GM23338 (cell line): ENCODE measurements at regions not wholly inside any gene's neighbourhood (a gene's known extent, or its start where the extent isn't known, plus 50 kb on each side); places are given as distances from the start of the nearest gene placed in this dataset.

ENCODE experiments used
- ATAC-seq: fragments of 200-7000 bp; cut with Tn5 transposase; 3 replicates; pipeline ENCODE4 v1.9.1; 2020
- DNase-seq: peaks from one replicate; pipeline ENCODE4 v3.0.0-alpha.2; 2015; ENCODE audit warnings: low spot score
- H2AFZ ChIP-seq: fragments of 200-600 bp; sonication (generic); 2 replicates; pipeline ENCODE4 v1.8.0; 2016; ENCODE audit warnings: antibody characterized with exemption, mild to moderate bottlenecking, moderate library complexity
- H3F3A ChIP-seq: fragments of 200-600 bp; sonication (generic); replicated peaks from 2 replicates; pipeline ENCODE4 v1.8.0; 2017; ENCODE audit warnings: antibody characterized with exemption, mixed run types, low read depth
- H3K27ac ChIP-seq: fragments of 200-600 bp; sonication (generic); 2 replicates; pipeline ENCODE4 v1.6.1; 2016; ENCODE audit warnings: low read depth
- H3K27me3 ChIP-seq: fragments of 200-600 bp; sonication (generic); 2 replicates; pipeline ENCODE4 v1.8.0; 2016; ENCODE audit warnings: mild to moderate bottlenecking, mixed run types, moderate library complexity; ENCODE audit not compliant: insufficient read depth
- H3K36me3 ChIP-seq: fragments of 200-600 bp; sonication (generic); 2 replicates; pipeline ENCODE4 v1.8.0; 2016; ENCODE audit warnings: mild to moderate bottlenecking; ENCODE audit not compliant: insufficient read depth
- H3K4me1 ChIP-seq: fragments of 200-600 bp; sonication (generic); 2 replicates; pipeline ENCODE4 v1.8.0; 2016; ENCODE audit warnings: mild to moderate bottlenecking, moderate library complexity; ENCODE audit not compliant: insufficient read depth
- H3K4me2 ChIP-seq: fragments of 200-600 bp; sonication (generic); 2 replicates; pipeline ENCODE4 v1.7.1; 2017; ENCODE audit warnings: mixed run types
- H3K4me3 ChIP-seq: fragments of 200-600 bp; sonication (generic); 2 replicates; pipeline ENCODE4 v1.6.1; 2016; ENCODE audit warnings: mixed run types
- H3K79me2 ChIP-seq: fragments of 200-600 bp; sonication (generic); replicated peaks from 2 replicates; pipeline ENCODE4 v1.8.0; 2017; ENCODE audit warnings: mild to moderate bottlenecking; ENCODE audit not compliant: insufficient read depth
- H3K9me2 ChIP-seq: fragments of 200-600 bp; sonication (generic); 2 replicates; pipeline ENCODE4 v1.8.0; 2017; ENCODE audit not compliant: insufficient read depth
- H4K20me1 ChIP-seq: fragments of 200-600 bp; sonication (generic); replicated peaks from 2 replicates; pipeline ENCODE4 v1.8.0; 2017; ENCODE audit warnings: mild to moderate bottlenecking; ENCODE audit not compliant: insufficient read depth
- H3K27ac Mint-ChIP-seq: 2 replicates; pipeline ENCODE4 v1.8.0; 2020; ENCODE audit warnings: inconsistent platforms, mild to moderate bottlenecking, moderate library complexity, mixed read lengths
- H3K27me3 Mint-ChIP-seq: 3 replicates; pipeline ENCODE4 v1.8.0; 2022; ENCODE audit warnings: low read depth, mild to moderate bottlenecking, moderate library complexity, mixed read lengths, inconsistent platforms; ENCODE audit not compliant: insufficient read depth, poor library complexity
- H3K36me3 Mint-ChIP-seq: 3 replicates; pipeline ENCODE4 v1.8.0; 2021; ENCODE audit warnings: low read depth, mild to moderate bottlenecking, inconsistent platforms, moderate library complexity, mixed read lengths
- H3K4me1 Mint-ChIP-seq: 3 replicates; pipeline ENCODE4 v1.8.0; 2020; ENCODE audit warnings: mild to moderate bottlenecking, inconsistent platforms, mixed read lengths
- H3K4me3 Mint-ChIP-seq: 3 replicates; pipeline ENCODE4 v1.8.0; 2021; ENCODE audit warnings: moderate library complexity, mild to moderate bottlenecking, inconsistent platforms, mixed read lengths
- H3K9me3 Mint-ChIP-seq: 3 replicates; pipeline ENCODE4 v1.8.0; 2020; ENCODE audit warnings: moderate library complexity, mild to moderate bottlenecking, inconsistent platforms, mixed read lengths
- CREB1 ChIP-seq: fragments of 250-450 bp; sonication (Bioruptor Pico); IDR thresholded peaks from 2 replicates; pipeline ENCODE4 v1.5.0; 2020; ENCODE audit warnings: low read depth, mild to moderate bottlenecking, moderate library complexity
- CTCF ChIP-seq, 2 experiments: fragments of 200-600 bp in 1 of 2; sonication (generic) in 1 of 2; conservative IDR thresholded peaks; 2 replicates each; pipeline versions ENCODE4 v1.5.1 to v1.6.1; 2016 to 2017; ENCODE audit warnings: antibody characterized with exemption in 2 of 2, low read depth in 2 of 2, mild to moderate bottlenecking in 2 of 2, moderate library complexity in 1 of 2
- EZH2 ChIP-seq: fragments of 200-600 bp; sonication (generic); IDR thresholded peaks from one replicate; pipeline ENCODE4 v1.8.0; 2017; ENCODE audit warnings: antibody characterized with exemption, mild to moderate bottlenecking, low read depth; ENCODE audit not compliant: unreplicated experiment
- EZH2phosphoT487 ChIP-seq: fragments of 200-600 bp; sonication (generic); IDR thresholded peaks from one replicate; pipeline ENCODE4 v1.8.1; 2018; ENCODE audit warnings: antibody characterized with exemption; ENCODE audit not compliant: unreplicated experiment
- NANOG ChIP-seq: IDR thresholded peaks from 2 replicates; pipeline ENCODE4 v1.6.1; 2016; ENCODE audit warnings: antibody characterized with exemption, borderline replicate concordance
- POLR2AphosphoS5 ChIP-seq: IDR thresholded peaks from 2 replicates; pipeline ENCODE4 v1.6.1; 2016; ENCODE audit warnings: antibody characterized with exemption, low read depth
- STAT1 ChIP-seq: IDR thresholded peaks from one replicate; pipeline ENCODE4 v1.6.1; 2016; ENCODE audit warnings: antibody characterized with exemption; ENCODE audit not compliant: unreplicated experiment
- ZNF114 ChIP-seq: fragments of 250-450 bp; sonication (Bioruptor Pico); IDR thresholded peaks from 2 replicates; pipeline ENCODE4 v1.5.0; 2020; ENCODE audit warnings: mild to moderate bottlenecking, moderate library complexity
- ZNF331 ChIP-seq: fragments of 250-450 bp; sonication (Bioruptor Pico); IDR thresholded peaks from 2 replicates; pipeline ENCODE4 v1.5.0; 2020; ENCODE audit warnings: low read depth, mild to moderate bottlenecking, moderate library complexity
- TF ChIP-seq, protein P1 (sequence below): IDR thresholded peaks from one replicate; pipeline ENCODE4 v1.6.1; 2018; ENCODE audit warnings: antibody characterized with exemption; ENCODE audit not compliant: unreplicated experiment
- TF ChIP-seq, protein P2 (sequence below): fragments of 250-450 bp; sonication (Bioruptor Pico); IDR thresholded peaks from 2 replicates; pipeline ENCODE4 v1.5.0; 2020; ENCODE audit warnings: mild to moderate bottlenecking, moderate library complexity

DNA sequence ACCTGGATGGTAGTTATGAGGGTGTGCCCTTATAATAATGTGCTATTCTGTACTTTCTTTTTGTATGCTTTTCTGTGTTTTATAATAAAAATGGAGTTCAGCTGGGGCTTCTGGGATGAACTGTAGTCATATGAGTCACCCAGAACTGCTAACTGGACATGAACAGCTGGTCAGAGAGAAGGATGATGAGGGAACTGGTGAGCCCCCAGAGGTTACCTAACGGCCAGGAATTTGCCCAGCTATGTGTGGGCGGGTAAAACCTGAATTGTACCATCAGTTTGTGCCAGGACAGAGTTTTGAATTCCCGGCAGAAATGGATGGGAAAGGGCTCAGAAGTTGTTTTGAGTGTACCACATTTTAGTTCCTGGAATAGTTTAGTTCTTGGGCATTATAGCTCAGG, 138.0 kb upstream of the USP9X start:
- no peak overlapping the region for H3K4me2 ChIP-seq
- no peak overlapping the region for H2AFZ ChIP-seq
- H3K36me3 ChIP-seq: no peaks in the 10 kb centered on the region
- H3K4me1 ChIP-seq: 0 out of 2 replicates have a peak, but pooled peaks cover 8% of the 10 kb centered on the region
- H4K20me1 ChIP-seq: no peaks in the 10 kb centered on the region
- H3K9me2 ChIP-seq: no peaks in the 10 kb centered on the region
- H3K27me3 ChIP-seq: no peaks in the 10 kb centered on the region
- ATAC-seq (no peak), DNase-seq (no peak)
- H3K9me3 Mint-ChIP-seq: peaks cover 6% of the 10 kb centered on the region
- 0 out of 2 replicates have a peak, but pooled peaks cover 2% of the 10 kb centered on the region for H3F3A ChIP-seq
- no peak overlapping the region for H3K4me3 Mint-ChIP-seq
- H3K27ac Mint-ChIP-seq: no peak overlapping the region
- peaks cover 17% of the 10 kb centered on the region for H3K36me3 Mint-ChIP-seq
- no peaks in the 10 kb centered on the region for H3K79me2 ChIP-seq
- H3K27ac ChIP-seq: no peak overlapping the region
- H3K4me3 ChIP-seq: no peak overlapping the region
- peaks cover 34% of the 10 kb centered on the region for H3K4me1 Mint-ChIP-seq
- TF ChIP-seq CREB1 (CRISPR knock-in tag) (no peak), EZH2 (no peak), STAT1 (no peak), POLR2AphosphoS5 (no peak), ZNF331 (CRISPR knock-in tag) (no peak), CTCF (conservative IDR thresholded peaks at IDR 0.05; ENCODE audit: low read depth in 2 of 2) (no peak), ZNF114 (CRISPR knock-in tag) (no peak), EZH2phosphoT487 (no peak)
- TF ChIP-seq, protein P1, sequence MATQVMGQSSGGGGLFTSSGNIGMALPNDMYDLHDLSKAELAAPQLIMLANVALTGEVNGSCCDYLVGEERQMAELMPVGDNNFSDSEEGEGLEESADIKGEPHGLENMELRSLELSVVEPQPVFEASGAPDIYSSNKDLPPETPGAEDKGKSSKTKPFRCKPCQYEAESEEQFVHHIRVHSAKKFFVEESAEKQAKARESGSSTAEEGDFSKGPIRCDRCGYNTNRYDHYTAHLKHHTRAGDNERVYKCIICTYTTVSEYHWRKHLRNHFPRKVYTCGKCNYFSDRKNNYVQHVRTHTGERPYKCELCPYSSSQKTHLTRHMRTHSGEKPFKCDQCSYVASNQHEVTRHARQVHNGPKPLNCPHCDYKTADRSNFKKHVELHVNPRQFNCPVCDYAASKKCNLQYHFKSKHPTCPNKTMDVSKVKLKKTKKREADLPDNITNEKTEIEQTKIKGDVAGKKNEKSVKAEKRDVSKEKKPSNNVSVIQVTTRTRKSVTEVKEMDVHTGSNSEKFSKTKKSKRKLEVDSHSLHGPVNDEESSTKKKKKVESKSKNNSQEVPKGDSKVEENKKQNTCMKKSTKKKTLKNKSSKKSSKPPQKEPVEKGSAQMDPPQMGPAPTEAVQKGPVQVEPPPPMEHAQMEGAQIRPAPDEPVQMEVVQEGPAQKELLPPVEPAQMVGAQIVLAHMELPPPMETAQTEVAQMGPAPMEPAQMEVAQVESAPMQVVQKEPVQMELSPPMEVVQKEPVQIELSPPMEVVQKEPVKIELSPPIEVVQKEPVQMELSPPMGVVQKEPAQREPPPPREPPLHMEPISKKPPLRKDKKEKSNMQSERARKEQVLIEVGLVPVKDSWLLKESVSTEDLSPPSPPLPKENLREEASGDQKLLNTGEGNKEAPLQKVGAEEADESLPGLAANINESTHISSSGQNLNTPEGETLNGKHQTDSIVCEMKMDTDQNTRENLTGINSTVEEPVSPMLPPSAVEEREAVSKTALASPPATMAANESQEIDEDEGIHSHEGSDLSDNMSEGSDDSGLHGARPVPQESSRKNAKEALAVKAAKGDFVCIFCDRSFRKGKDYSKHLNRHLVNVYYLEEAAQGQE: no peak
- peaks cover 2% of the 10 kb centered on the region for H3K27me3 Mint-ChIP-seq

DNA sequence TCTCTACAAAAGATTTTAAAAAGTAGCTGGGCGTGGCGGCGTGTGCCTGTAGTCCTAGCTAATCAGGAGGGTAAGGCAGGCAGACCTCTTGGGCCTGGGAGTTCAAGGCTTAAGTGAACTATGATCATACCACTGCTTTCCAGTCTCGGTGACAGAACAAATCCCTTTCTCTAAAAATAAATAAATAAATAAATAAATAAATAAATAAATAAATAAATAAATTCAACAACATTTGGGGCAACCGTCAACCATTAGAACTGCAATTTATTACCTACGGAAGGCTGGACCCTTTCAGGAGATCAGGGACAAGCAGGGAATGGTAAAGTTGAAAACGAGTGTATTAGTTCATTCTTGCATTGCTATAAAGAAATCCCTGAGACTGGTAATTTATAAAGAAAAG, 136.2 kb upstream of the USP9X start:
- H3K4me1 ChIP-seq: 0 out of 2 replicates have a peak, but pooled peaks cover 8% of the 10 kb centered on the region
- peaks cover 2% of the 10 kb centered on the region for H3K27me3 Mint-ChIP-seq
- no peaks in the 10 kb centered on the region for H3K36me3 ChIP-seq
- 0 out of 2 replicates have a peak, but pooled peaks cover 2% of the 10 kb centered on the region for H3F3A ChIP-seq
- H2AFZ ChIP-seq: no peak overlapping the region
- H3K27me3 ChIP-seq: no peaks in the 10 kb centered on the region
- no peaks in the 10 kb centered on the region for H3K79me2 ChIP-seq
- DNase-seq: no peak
- H4K20me1 ChIP-seq: no peaks in the 10 kb centered on the region
- peaks cover 17% of the 10 kb centered on the region for H3K36me3 Mint-ChIP-seq
- H3K4me2 ChIP-seq: no peak overlapping the region
- H3K9me2 ChIP-seq: no peaks in the 10 kb centered on the region
- no peak overlapping the region for H3K27ac ChIP-seq
- H3K4me3 ChIP-seq: no peak overlapping the region
- no peak overlapping the region for H3K27ac Mint-ChIP-seq
- H3K9me3 Mint-ChIP-seq: peaks cover 6% of the 10 kb centered on the region
- no peak overlapping the region for H3K4me3 Mint-ChIP-seq
- peaks cover 34% of the 10 kb centered on the region for H3K4me1 Mint-ChIP-seq
- ATAC-seq: no peak
- TF ChIP-seq NANOG (no peak), STAT1 (no peak), POLR2AphosphoS5 (no peak), ZNF114 (CRISPR knock-in tag) (no peak), EZH2 (no peak)
- TF ChIP-seq, protein P2, sequence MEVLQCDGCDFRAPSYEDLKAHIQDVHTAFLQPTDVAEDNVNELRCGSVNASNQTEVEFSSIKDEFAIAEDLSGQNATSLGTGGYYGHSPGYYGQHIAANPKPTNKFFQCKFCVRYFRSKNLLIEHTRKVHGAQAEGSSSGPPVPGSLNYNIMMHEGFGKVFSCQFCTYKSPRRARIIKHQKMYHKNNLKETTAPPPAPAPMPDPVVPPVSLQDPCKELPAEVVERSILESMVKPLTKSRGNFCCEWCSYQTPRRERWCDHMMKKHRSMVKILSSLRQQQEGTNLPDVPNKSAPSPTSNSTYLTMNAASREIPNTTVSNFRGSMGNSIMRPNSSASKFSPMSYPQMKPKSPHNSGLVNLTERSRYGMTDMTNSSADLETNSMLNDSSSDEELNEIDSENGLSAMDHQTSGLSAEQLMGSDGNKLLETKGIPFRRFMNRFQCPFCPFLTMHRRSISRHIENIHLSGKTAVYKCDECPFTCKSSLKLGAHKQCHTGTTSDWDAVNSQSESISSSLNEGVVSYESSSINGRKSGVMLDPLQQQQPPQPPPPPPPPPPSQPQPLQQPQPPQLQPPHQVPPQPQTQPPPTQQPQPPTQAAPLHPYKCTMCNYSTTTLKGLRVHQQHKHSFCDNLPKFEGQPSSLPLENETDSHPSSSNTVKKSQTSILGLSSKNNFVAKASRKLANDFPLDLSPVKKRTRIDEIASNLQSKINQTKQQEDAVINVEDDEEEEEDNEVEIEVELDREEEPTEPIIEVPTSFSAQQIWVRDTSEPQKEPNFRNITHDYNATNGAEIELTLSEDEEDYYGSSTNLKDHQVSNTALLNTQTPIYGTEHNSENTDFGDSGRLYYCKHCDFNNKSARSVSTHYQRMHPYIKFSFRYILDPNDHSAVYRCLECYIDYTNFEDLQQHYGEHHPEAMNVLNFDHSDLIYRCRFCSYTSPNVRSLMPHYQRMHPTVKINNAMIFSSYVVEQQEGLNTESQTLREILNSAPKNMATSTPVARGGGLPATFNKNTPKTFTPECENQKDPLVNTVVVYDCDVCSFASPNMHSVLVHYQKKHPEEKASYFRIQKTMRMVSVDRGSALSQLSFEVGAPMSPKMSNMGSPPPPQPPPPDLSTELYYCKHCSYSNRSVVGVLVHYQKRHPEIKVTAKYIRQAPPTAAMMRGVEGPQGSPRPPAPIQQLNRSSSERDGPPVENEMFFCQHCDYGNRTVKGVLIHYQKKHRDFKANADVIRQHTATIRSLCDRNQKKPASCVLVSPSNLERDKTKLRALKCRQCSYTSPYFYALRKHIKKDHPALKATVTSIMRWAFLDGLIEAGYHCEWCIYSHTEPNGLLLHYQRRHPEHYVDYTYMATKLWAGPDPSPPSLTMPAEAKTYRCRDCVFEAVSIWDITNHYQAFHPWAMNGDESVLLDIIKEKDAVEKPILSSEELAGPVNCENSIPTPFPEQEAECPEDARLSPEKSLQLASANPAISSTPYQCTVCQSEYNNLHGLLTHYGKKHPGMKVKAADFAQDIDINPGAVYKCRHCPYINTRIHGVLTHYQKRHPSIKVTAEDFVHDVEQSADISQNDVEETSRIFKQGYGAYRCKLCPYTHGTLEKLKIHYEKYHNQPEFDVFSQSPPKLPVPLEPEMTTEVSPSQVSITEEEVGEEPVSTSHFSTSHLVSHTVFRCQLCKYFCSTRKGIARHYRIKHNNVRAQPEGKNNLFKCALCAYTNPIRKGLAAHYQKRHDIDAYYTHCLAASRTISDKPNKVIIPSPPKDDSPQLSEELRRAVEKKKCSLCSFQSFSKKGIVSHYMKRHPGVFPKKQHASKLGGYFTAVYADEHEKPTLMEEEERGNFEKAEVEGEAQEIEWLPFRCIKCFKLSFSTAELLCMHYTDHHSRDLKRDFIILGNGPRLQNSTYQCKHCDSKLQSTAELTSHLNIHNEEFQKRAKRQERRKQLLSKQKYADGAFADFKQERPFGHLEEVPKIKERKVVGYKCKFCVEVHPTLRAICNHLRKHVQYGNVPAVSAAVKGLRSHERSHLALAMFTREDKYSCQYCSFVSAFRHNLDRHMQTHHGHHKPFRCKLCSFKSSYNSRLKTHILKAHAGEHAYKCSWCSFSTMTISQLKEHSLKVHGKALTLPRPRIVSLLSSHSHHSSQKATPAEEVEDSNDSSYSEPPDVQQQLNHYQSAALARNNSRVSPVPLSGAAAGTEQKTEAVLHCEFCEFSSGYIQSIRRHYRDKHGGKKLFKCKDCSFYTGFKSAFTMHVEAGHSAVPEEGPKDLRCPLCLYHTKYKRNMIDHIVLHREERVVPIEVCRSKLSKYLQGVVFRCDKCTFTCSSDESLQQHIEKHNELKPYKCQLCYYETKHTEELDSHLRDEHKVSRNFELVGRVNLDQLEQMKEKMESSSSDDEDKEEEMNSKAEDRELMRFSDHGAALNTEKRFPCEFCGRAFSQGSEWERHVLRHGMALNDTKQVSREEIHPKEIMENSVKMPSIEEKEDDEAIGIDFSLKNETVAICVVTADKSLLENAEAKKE (CRISPR knock-in tag): no peak
